PC-9 (cell line): ENCODE measurements at regions not wholly inside any gene's neighbourhood (a gene's known extent, or its start where the extent isn't known, plus 50 kb on each side); places are given as distances from the start of the nearest gene placed in this dataset.

ENCODE experiments used
- BruUV-seq: library from RNA; stranded (reverse); fragments of 400-500 nt; replicated peaks from 2 replicates; lab custom pipeline; 2021; lab: Mats Ljungman, UMichigan
- CTCF ChIA-PET: fragments of 300-600 bp; sonication (Branson Sonifier 250); formaldehyde crosslinking; loops from one replicate; lab custom pipeline; 2022; ENCODE audit warnings: antibody characterized with exemption; lab: Charles Lee
- POLR2A ChIA-PET: fragments of 300-600 bp; sonication (Branson Sonifier 250); formaldehyde crosslinking; loops from one replicate; lab custom pipeline; 2022; ENCODE audit warnings: antibody characterized with exemption; ENCODE audit not compliant: unreplicated experiment; lab: Charles Lee
- DNase-seq, 2 experiments: peaks; one replicate each; pipeline versions ENCODE4 v3.0.0 to v3.0.0-alpha.2; 2015 to 2022; ENCODE audit warnings: mixed read lengths in 1 of 2
- H2AFZ ChIP-seq: fragments of 200-600 bp; sonication (generic); 2 replicates; pipeline ENCODE4 v1.8.1; 2017; ENCODE audit warnings: antibody characterized with exemption
- H3F3A ChIP-seq: fragments of 200-600 bp; sonication (generic); 2 replicates; pipeline ENCODE4 v1.8.1; 2017; ENCODE audit warnings: antibody characterized with exemption, mild to moderate bottlenecking, low read depth; ENCODE audit not compliant: insufficient read depth
- H3K27ac ChIP-seq: fragments of 200-600 bp; sonication (generic); 2 replicates; pipeline ENCODE4 v1.6.1; 2016; ENCODE audit warnings: mixed run types
- H3K27me3 ChIP-seq: fragments of 200-600 bp; sonication (generic); 2 replicates; pipeline ENCODE4 v1.6.1; 2016; ENCODE audit warnings: low read depth, mixed run types; ENCODE audit not compliant: insufficient read depth
- H3K36me3 ChIP-seq: fragments of 200-600 bp; sonication (generic); 2 replicates; pipeline ENCODE4 v1.6.1; 2016; ENCODE audit warnings: low read depth, mixed run types
- H3K4me1 ChIP-seq: fragments of 200-600 bp; sonication (generic); replicated peaks from 2 replicates; pipeline ENCODE4 v1.6.1; 2016; ENCODE audit warnings: mixed run types; ENCODE audit not compliant: insufficient read depth
- H3K4me2 ChIP-seq: fragments of 200-600 bp; sonication (generic); 2 replicates; pipeline ENCODE4 v1.6.1; 2017; ENCODE audit warnings: mixed run types
- H3K4me3 ChIP-seq: fragments of 200-600 bp; sonication (generic); 2 replicates; pipeline ENCODE4 v1.6.1; 2016; ENCODE audit warnings: mixed run types
- H3K79me2 ChIP-seq: fragments of 200-600 bp; sonication (generic); 2 replicates; pipeline ENCODE4 v1.6.1; 2017; ENCODE audit warnings: low read depth, mixed run types
- H3K9me2 ChIP-seq: fragments of 200-600 bp; sonication (generic); 2 replicates; pipeline ENCODE4 v1.8.1; 2017; ENCODE audit warnings: mild to moderate bottlenecking; ENCODE audit not compliant: insufficient read depth
- H3K9me3 ChIP-seq: fragments of 200-600 bp; sonication (generic); 2 replicates; pipeline ENCODE4 v1.8.1; 2016; ENCODE audit warnings: low read depth; ENCODE audit not compliant: insufficient read depth
- H4K20me1 ChIP-seq: fragments of 200-600 bp; sonication (generic); 2 replicates; pipeline ENCODE4 v1.8.1; 2017; ENCODE audit not compliant: insufficient read depth
- EZH2 ChIP-seq: fragments of 200-600 bp; sonication (generic); IDR thresholded peaks from 2 replicates; pipeline ENCODE4 v1.8.0; 2017; ENCODE audit warnings: antibody characterized with exemption, low read depth
- intact Hi-C: fragments of 100-400 bp; cut with micrococcal nuclease; formaldehyde crosslinking; loops from one replicate; pipeline ENCODE4 v1.10.0; 2022; ENCODE audit not compliant: unreplicated experiment
- TF ChIP-seq, protein P1 (sequence below): fragments of 200-600 bp; sonication (generic); conservative IDR thresholded peaks from 2 replicates; pipeline ENCODE4 v1.6.1; 2017; ENCODE audit warnings: mixed run types, antibody characterized with exemption, mild to moderate bottlenecking, moderate library complexity

DNA sequence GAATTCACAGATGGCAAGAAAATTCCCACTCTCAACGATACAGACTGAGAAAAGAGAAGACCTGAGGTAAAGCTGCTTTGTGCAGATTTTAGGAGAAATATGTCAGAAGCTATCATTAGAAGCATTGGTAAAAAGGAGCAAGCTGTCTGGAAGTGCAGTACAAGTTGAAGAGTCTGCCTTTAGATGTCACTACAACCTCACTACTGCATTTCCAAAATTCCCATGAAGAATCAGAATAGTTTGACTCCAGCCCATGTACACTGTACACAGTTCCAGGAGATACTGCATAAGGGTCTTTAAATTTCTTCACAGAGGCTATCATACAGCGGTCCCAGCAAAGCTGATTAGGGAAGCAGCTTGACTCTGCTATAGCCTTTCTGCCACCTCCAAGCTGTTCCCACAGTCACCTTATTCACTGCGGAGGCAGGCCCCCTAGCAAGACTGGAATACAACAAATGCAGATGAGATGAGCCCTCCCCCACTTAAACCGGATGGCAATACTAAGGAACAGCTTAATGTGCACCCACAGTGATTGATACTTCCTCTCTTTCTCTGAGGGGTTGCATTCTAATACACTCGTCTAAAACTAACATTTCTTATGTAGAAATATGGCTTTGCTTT is 527.4 kb downstream of the TMEM182 start:
- Histone ChIP-seq H3K27ac (no peak overlapping the region), H3K4me2 (no peak overlapping the region), H4K20me1 (no peaks in the 10 kb centered on the region), H3F3A (no peaks in the 10 kb centered on the region), H3K9me2 (no peaks in the 10 kb centered on the region), H3K9me3 (no peaks in the 10 kb centered on the region), H3K4me1 (no peaks in the 10 kb centered on the region), H3K79me2 (no peaks in the 10 kb centered on the region), H3K36me3 (no peaks in the 10 kb centered on the region), H2AFZ (no peak overlapping the region), H3K4me3 (no peak overlapping the region), H3K27me3 (peaks cover 76% of the 10 kb centered on the region)
- TF ChIP-seq EZH2: no peak
- no peak for DNase-seq
- POLR2A ChIA-PET: no interaction called here
- CTCF ChIA-PET: interaction anchor here (0.5 kb wide), 1 partner anchor 1522 kb away, joined by 3 read pairs; no protein-coding TSS in a partner anchor
- intact Hi-C loops: no loop called here
- no TSS peak for BruUV-seq

DNA sequence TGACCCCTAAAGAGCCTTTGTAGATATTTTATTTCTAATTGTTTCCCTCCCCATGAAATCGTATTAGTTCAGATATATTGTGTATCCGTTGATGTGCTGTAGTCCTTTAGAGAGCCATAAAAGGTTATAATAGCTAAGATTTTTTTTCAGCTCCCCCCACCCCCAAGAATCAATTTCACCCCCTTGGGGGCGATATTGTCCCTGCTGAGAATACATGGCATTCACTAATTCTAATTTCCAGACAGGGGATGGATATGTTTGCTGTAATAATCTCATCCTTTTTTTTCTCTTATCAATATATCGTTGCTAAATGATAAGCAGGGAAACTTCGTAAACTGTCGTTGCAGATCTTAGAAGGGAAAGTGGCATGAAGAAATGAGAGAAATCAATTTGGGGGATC is 530.7 kb downstream of the TMEM182 start:
- no peak for TF ChIP-seq EZH2
- TF ChIP-seq, protein P1, sequence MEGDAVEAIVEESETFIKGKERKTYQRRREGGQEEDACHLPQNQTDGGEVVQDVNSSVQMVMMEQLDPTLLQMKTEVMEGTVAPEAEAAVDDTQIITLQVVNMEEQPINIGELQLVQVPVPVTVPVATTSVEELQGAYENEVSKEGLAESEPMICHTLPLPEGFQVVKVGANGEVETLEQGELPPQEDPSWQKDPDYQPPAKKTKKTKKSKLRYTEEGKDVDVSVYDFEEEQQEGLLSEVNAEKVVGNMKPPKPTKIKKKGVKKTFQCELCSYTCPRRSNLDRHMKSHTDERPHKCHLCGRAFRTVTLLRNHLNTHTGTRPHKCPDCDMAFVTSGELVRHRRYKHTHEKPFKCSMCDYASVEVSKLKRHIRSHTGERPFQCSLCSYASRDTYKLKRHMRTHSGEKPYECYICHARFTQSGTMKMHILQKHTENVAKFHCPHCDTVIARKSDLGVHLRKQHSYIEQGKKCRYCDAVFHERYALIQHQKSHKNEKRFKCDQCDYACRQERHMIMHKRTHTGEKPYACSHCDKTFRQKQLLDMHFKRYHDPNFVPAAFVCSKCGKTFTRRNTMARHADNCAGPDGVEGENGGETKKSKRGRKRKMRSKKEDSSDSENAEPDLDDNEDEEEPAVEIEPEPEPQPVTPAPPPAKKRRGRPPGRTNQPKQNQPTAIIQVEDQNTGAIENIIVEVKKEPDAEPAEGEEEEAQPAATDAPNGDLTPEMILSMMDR: no peak
- Histone ChIP-seq H3K79me2 (no peaks in the 10 kb centered on the region), H4K20me1 (no peaks in the 10 kb centered on the region), H3K27me3 (peaks cover 67% of the 10 kb centered on the region), H3F3A (no peaks in the 10 kb centered on the region), H2AFZ (no peak overlapping the region), H3K9me2 (no peaks in the 10 kb centered on the region), H3K4me2 (no peak overlapping the region), H3K4me3 (no peak overlapping the region), H3K9me3 (no peaks in the 10 kb centered on the region), H3K36me3 (no peaks in the 10 kb centered on the region), H3K4me1 (no peaks in the 10 kb centered on the region), H3K27ac (no peak overlapping the region)
- BruUV-seq: no TSS peak
- intact Hi-C loops: no loop called here
- ChIA-PET CTCF (no interaction called here), POLR2A (no interaction called here)
- DNase-seq: no peak

DNA sequence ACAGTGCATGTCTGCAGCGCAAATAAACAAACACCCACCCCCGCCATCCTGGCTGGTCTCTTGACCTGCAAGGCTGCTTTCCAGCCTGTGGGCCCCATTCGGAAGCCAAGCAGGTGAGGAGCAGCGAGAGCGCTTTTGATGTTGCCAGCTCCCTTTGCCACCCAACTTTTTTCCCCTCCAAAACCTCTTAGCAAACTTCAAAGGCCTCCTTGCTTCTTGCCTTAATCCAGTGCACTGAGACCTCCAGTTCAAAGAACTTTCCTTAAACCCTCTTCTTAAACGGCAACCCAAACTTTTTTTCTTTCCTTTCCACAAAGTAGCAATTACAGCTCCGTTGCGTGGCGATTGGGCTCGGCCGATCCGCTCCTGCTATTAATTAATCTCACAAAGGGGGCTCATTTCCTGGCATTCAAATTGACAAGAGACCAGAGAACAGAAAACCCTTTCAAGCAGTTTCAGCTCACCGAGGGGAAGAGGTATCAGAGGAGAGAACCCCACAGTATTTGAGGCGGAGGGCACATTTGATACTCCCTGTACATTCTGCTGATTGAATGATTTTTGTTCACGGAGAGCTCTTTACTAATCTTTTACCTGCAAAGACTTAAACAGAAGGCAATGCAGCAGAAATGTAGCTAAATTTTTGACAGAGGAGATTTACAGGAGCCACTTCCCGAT is 531.4 kb downstream of the TMEM182 start:
- Histone ChIP-seq H4K20me1 (no peaks in the 10 kb centered on the region), H3K79me2 (no peaks in the 10 kb centered on the region), H3K4me2 (no peak overlapping the region), H2AFZ (no peak overlapping the region), H3K4me3 (no peak overlapping the region), H3K27ac (no peak overlapping the region), H3K9me3 (no peaks in the 10 kb centered on the region), H3F3A (no peaks in the 10 kb centered on the region), H3K36me3 (no peaks in the 10 kb centered on the region), H3K4me1 (no peaks in the 10 kb centered on the region), H3K9me2 (no peaks in the 10 kb centered on the region), H3K27me3 (peaks cover 65% of the 10 kb centered on the region)
- ChIA-PET POLR2A (no interaction called here), CTCF (no interaction called here)
- no peak for TF ChIP-seq EZH2
- TF ChIP-seq, protein P1: no peak
- intact Hi-C loops: no loop called here
- BruUV-seq: no TSS peak
- no peak for DNase-seq
